Endothelial cell of umbilical vein (primary cell): ENCODE measurements at regions not wholly inside any gene's neighbourhood (a gene's known extent, or its start where the extent isn't known, plus 50 kb on each side); places are given as distances from the start of the nearest gene placed in this dataset.
A peak's percentile ranks its signal among the peaks of the same experiment; 100 is the strongest.

ENCODE experiments used
- BruUV-seq: library from RNA; stranded (reverse); fragments of 400-500 nt; replicated peaks from 2 replicates; lab custom pipeline; 2021; lab: Mats Ljungman, UMichigan
- CTCF ChIA-PET: fragments of 300-600, 350-600 bp; sonication (Branson Sonifier 250); formaldehyde crosslinking; loops from one replicate; lab custom pipeline; 2021; ENCODE audit warnings: antibody characterized with exemption, inconsistent platforms; lab: Charles Lee
- POLR2A ChIA-PET: fragments of 300-600, 350-600 bp; sonication (Branson Sonifier 250); formaldehyde crosslinking; loops from one replicate; lab custom pipeline; 2021; ENCODE audit warnings: antibody characterized with exemption, inconsistent platforms; lab: Charles Lee
- DNase-seq: peaks from one replicate; pipeline ENCODE4 v3.0.0-alpha.2; 2011; ENCODE audit warnings: low read depth, low spot score
- FAIRE-seq: peaks from 2 replicates; lab custom pipeline; 2011; peaks lifted over from hg19 to GRCh38; lab: Jason Lieb, UNC
- H2AFZ ChIP-seq: 2 replicates; pipeline ENCODE4 v1.6.0; 2012; ENCODE audit warnings: low read depth, low read length, control low read depth, inconsistent platforms
- H3K27ac ChIP-seq: 2 replicates; pipeline ENCODE4 v1.5.1; 2011; ENCODE audit warnings: low read depth, mild to moderate bottlenecking, control low read depth, low read length, moderate library complexity; ENCODE audit not compliant: insufficient read depth
- H3K27me3 ChIP-seq, 2 experiments: 2 replicates each; pipeline versions ENCODE4 v1.6.0 to v1.6.1; 2011; ENCODE audit warnings: low read length in 2 of 2, mixed read lengths in 1 of 2; ENCODE audit not compliant: control insufficient read depth in 2 of 2, insufficient read depth in 2 of 2
- H3K36me3 ChIP-seq, 2 experiments: 2 replicates in 1 of 2; 3 replicates in 1 of 2; pipeline ENCODE4 v1.5.1; 2011; ENCODE audit warnings: low read length in 2 of 2, mild to moderate bottlenecking in 1 of 2, moderate library complexity in 1 of 2; ENCODE audit not compliant: control insufficient read depth in 2 of 2, insufficient read depth in 2 of 2; ENCODE audit errors: extremely low read depth in 1 of 2
- H3K4me1 ChIP-seq: 3 replicates; pipeline ENCODE4 v1.5.1; 2011; ENCODE audit warnings: mild to moderate bottlenecking, low read length; ENCODE audit not compliant: control insufficient read depth, insufficient read depth; ENCODE audit errors: extremely low read depth
- H3K4me2 ChIP-seq: 2 replicates; pipeline ENCODE4 v1.6.1; 2011; ENCODE audit warnings: low read length, control low read depth, mixed read lengths; ENCODE audit not compliant: insufficient read depth
- H3K4me3 ChIP-seq, 3 experiments: fragments of 200-600 bp in 1 of 3; sonication (generic), shearing (Covaris generic) in 1 of 3; replicated peaks in 1 of 3; 2 replicates each; pipeline ENCODE4 v1.5.1; 2011 to 2016; ENCODE audit warnings: control low read depth in 3 of 3, low read length in 3 of 3, mild to moderate bottlenecking in 2 of 3, inconsistent platforms in 1 of 3, low read depth in 1 of 3, moderate library complexity in 1 of 3; ENCODE audit not compliant: insufficient read depth in 1 of 3
- H3K79me2 ChIP-seq: 2 replicates; pipeline ENCODE4 v1.6.0; 2012; ENCODE audit warnings: low read length, inconsistent platforms; ENCODE audit not compliant: control insufficient read depth, insufficient read depth
- H3K9ac ChIP-seq: replicated peaks from 2 replicates; pipeline ENCODE3; 2011; ENCODE audit warnings: low read length, control low read depth; ENCODE audit not compliant: insufficient read depth; ENCODE audit errors: extremely low read depth
- H3K9me1 ChIP-seq: replicated peaks from 3 replicates; pipeline ENCODE4 v1.6.0; 2011; ENCODE audit warnings: mild to moderate bottlenecking, low read length; ENCODE audit not compliant: control insufficient read depth, insufficient read depth; ENCODE audit errors: extremely low read depth
- H3K9me3 ChIP-seq: replicated peaks from 2 replicates; pipeline ENCODE4 v1.5.1; 2012; ENCODE audit warnings: low read length, inconsistent platforms; ENCODE audit not compliant: control insufficient read depth, insufficient read depth
- H4K20me1 ChIP-seq: replicated peaks from 2 replicates; pipeline ENCODE3; 2011; ENCODE audit warnings: mild to moderate bottlenecking, low read length; ENCODE audit not compliant: control insufficient read depth, insufficient read depth; ENCODE audit errors: extremely low read depth
- EZH2 ChIP-seq: IDR thresholded peaks from 2 replicates; pipeline ENCODE4 v1.6.1; 2012; ENCODE audit warnings: borderline replicate concordance, low read depth, mild to moderate bottlenecking, moderate library complexity, low read length, inconsistent platforms; ENCODE audit not compliant: severe bottlenecking
- FOS ChIP-seq: IDR thresholded peaks from 2 replicates; pipeline ENCODE4 v1.6.1; 2011; ENCODE audit warnings: mild to moderate bottlenecking, low read length, moderate library complexity, borderline replicate concordance; ENCODE audit not compliant: insufficient read depth
- GATA2 ChIP-seq: IDR thresholded peaks from 2 replicates; pipeline ENCODE4 v1.7.0; 2011; ENCODE audit warnings: low read depth, mild to moderate bottlenecking, moderate library complexity, mixed read lengths, low read length; ENCODE audit not compliant: insufficient read length, insufficient read depth
- JUN ChIP-seq: IDR thresholded peaks from 2 replicates; pipeline ENCODE4 v1.6.1; 2011; ENCODE audit warnings: borderline replicate concordance, low read depth; ENCODE audit not compliant: insufficient read length, insufficient read depth
- MYC ChIP-seq: IDR thresholded peaks from one replicate; pipeline ENCODE4 v1.6.1; 2011; ENCODE audit warnings: mild to moderate bottlenecking, low read depth, low read length
- POLR2A ChIP-seq: IDR thresholded peaks from 2 replicates; pipeline ENCODE4 v1.6.1; 2012; ENCODE audit warnings: low read depth, mild to moderate bottlenecking, control low read depth, low read length
- POLR2AphosphoS5 ChIP-seq: IDR thresholded peaks from 2 replicates; pipeline ENCODE4 v1.6.1; 2012; ENCODE audit warnings: low read depth, mild to moderate bottlenecking, control low read depth, low read length, moderate library complexity; ENCODE audit not compliant: insufficient read depth
- dilution Hi-C: fragments of 300-500 bp; cut with MboI; formaldehyde crosslinking; loops from one replicate; pipeline ENCODE4 v1.15.0; 2019; ENCODE audit warnings: low sequenced_read_pairs; ENCODE audit not compliant: extremely low pct_ligation_motif_present
- intact Hi-C: fragments of 100-400 bp; cut with micrococcal nuclease; formaldehyde crosslinking; loops from one replicate; pipeline ENCODE4 v1.10.0; 2022
- TF ChIP-seq, protein P1 (sequence below): IDR thresholded peaks from 2 replicates; pipeline ENCODE4 v1.6.1; 2011; ENCODE audit not compliant: insufficient read depth, insufficient read length
- TF ChIP-seq, protein P2 (sequence below), 2 donors: IDR thresholded peaks; 1 replicate in 1 of 2; 2 replicates in 1 of 2; pipeline ENCODE4 v1.5.1; 2011; ENCODE audit warnings: low read length in 2 of 2, mild to moderate bottlenecking in 2 of 2, moderate library complexity in 2 of 2, control low read depth in 1 of 2, inconsistent platforms in 1 of 2, low read depth in 1 of 2; ENCODE audit not compliant: insufficient read depth in 1 of 2; ENCODE audit errors: extremely low read depth in 1 of 2

GRCh38 chr4:114383721-114384120, 214.9 kb upstream of the UGT8 start:
- CTCF ChIA-PET, result interaction anchor here (0.5 to 4.7 kb wide), 12 partner anchors 275 to 1105 kb away, joined by 3 to 51 read pairs (median 9); no protein-coding TSS in a partner anchor
- Histone ChIP-seq H3K27me3 (peaks cover 3 to 5% of the 10 kb centered on the region in 2 experiments), H3K9me1 (no peaks in the 10 kb centered on the region), H3K4me3 (no peak overlapping the region), H3K9me3 (no peaks in the 10 kb centered on the region), H2AFZ (no peak overlapping the region), H3K27ac (no peak overlapping the region), H3K4me2 (no peak overlapping the region), H3K36me3 (no peaks in the 10 kb centered on the region), H3K4me1 (no peaks in the 10 kb centered on the region), H3K79me2 (no peaks in the 10 kb centered on the region), H3K9ac (no peak overlapping the region), H4K20me1 (no peaks in the 10 kb centered on the region)
- dilution Hi-C loops (no loop called here), intact Hi-C loops (loop anchor here (1.0 to 5.0 kb wide), 9 partner anchors 203 to 1105 kb away; partner anchors contain the start of gene CAMK2D)
- no TSS peak for BruUV-seq
- TF ChIP-seq MYC, result no peak
- TF ChIP-seq FOS, result no peak
- TF ChIP-seq, protein P1, sequence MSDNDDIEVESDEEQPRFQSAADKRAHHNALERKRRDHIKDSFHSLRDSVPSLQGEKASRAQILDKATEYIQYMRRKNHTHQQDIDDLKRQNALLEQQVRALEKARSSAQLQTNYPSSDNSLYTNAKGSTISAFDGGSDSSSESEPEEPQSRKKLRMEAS, result no peak
- no peak for TF ChIP-seq POLR2AphosphoS5
- TF ChIP-seq, protein P2, sequence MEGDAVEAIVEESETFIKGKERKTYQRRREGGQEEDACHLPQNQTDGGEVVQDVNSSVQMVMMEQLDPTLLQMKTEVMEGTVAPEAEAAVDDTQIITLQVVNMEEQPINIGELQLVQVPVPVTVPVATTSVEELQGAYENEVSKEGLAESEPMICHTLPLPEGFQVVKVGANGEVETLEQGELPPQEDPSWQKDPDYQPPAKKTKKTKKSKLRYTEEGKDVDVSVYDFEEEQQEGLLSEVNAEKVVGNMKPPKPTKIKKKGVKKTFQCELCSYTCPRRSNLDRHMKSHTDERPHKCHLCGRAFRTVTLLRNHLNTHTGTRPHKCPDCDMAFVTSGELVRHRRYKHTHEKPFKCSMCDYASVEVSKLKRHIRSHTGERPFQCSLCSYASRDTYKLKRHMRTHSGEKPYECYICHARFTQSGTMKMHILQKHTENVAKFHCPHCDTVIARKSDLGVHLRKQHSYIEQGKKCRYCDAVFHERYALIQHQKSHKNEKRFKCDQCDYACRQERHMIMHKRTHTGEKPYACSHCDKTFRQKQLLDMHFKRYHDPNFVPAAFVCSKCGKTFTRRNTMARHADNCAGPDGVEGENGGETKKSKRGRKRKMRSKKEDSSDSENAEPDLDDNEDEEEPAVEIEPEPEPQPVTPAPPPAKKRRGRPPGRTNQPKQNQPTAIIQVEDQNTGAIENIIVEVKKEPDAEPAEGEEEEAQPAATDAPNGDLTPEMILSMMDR (IDR thresholded peaks at IDR 0.05; ENCODE audit: extremely low read depth in 1 of 2, insufficient read depth in 1 of 2, low read depth in 1 of 2, low read length in 2 of 2), result no peak
- no peak for TF ChIP-seq GATA2
- no peak for TF ChIP-seq EZH2
- TF ChIP-seq POLR2A, result no peak
- TF ChIP-seq JUN, result no peak
- no peak for FAIRE-seq
- POLR2A ChIA-PET, result no interaction called here
- peak; percentile 15 for DNase-seq
